HFFc6 (cell line): ENCODE measurements at regions not wholly inside any gene's neighbourhood (a gene's known extent, or its start where the extent isn't known, plus 50 kb on each side); places are given as distances from the start of the nearest gene placed in this dataset.

ENCODE experiments used
- DNase-seq: peaks from one replicate; pipeline ENCODE4 v3.0.0-alpha.2; 2018
- H3K27ac Mint-ChIP-seq: 2 replicates; pipeline ENCODE4 v1.8.0; 2020; ENCODE audit warnings: mild to moderate bottlenecking, mixed read lengths
- H3K27me3 Mint-ChIP-seq: 2 replicates; pipeline ENCODE4 v1.8.0; 2021; ENCODE audit warnings: mild to moderate bottlenecking, moderate library complexity, mixed read lengths; ENCODE audit not compliant: insufficient read depth
- H3K36me3 Mint-ChIP-seq: 2 replicates; pipeline ENCODE4 v1.8.0; 2021; ENCODE audit warnings: low read depth, mixed read lengths
- H3K4me1 Mint-ChIP-seq: 2 replicates; pipeline ENCODE4 v1.8.0; 2020; ENCODE audit warnings: low read depth, mixed read lengths
- H3K4me3 Mint-ChIP-seq: 2 replicates; pipeline ENCODE4 v1.8.0; 2020; ENCODE audit warnings: mild to moderate bottlenecking, moderate library complexity, mixed read lengths
- H3K9me3 Mint-ChIP-seq: 2 replicates; pipeline ENCODE4 v1.8.0; 2020; ENCODE audit warnings: mild to moderate bottlenecking, mixed read lengths
- TF ChIP-seq, protein P1 (sequence below): fragments of 200-600 bp; sonication (generic); IDR thresholded peaks from 2 replicates; pipeline ENCODE4 v1.5.0; 2021; ENCODE audit warnings: antibody characterized with exemption, mild to moderate bottlenecking

DNA sequence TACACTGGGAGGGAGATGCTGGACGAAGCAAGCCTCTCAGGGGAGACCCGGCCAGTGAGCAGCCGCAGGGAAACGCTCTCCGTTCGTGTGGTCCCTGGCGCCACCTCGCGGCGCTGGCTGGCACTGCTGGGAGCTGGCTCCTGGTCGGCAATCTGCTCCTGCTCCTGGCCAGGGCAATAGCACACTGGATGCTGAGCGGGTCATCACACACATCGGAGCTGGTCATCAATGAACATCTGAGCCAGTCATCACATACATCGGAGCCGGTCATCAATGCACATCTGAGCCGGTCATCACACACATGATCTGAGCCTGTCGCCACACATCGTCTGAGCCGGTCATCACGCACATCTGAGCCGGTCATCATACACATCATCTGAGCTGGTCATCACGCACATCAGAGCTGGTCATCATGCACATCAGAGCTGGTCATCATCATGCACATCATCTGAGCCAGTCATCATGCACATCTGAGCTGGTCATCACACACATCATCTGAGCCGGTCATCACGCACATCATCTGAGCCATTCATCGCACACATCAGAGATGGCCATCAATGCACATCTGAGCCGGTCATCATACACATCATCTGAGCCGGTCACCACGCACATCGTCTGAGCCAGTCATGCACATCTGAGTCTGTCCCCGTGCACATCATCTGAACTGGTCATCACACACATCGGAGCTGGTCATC lies 217.3 kb downstream of the RBFOX3 start:
- H3K4me1 Mint-ChIP-seq: no peaks in the 10 kb centered on the region
- DNase-seq: peak; percentile 52
- TF ChIP-seq, protein P1, sequence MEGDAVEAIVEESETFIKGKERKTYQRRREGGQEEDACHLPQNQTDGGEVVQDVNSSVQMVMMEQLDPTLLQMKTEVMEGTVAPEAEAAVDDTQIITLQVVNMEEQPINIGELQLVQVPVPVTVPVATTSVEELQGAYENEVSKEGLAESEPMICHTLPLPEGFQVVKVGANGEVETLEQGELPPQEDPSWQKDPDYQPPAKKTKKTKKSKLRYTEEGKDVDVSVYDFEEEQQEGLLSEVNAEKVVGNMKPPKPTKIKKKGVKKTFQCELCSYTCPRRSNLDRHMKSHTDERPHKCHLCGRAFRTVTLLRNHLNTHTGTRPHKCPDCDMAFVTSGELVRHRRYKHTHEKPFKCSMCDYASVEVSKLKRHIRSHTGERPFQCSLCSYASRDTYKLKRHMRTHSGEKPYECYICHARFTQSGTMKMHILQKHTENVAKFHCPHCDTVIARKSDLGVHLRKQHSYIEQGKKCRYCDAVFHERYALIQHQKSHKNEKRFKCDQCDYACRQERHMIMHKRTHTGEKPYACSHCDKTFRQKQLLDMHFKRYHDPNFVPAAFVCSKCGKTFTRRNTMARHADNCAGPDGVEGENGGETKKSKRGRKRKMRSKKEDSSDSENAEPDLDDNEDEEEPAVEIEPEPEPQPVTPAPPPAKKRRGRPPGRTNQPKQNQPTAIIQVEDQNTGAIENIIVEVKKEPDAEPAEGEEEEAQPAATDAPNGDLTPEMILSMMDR: peak; percentile 92
- no peaks in the 10 kb centered on the region for H3K9me3 Mint-ChIP-seq
- no peak overlapping the region for H3K4me3 Mint-ChIP-seq
- H3K36me3 Mint-ChIP-seq: no peaks in the 10 kb centered on the region
- H3K27me3 Mint-ChIP-seq: peaks cover 51% of the 10 kb centered on the region
- H3K27ac Mint-ChIP-seq: no peak overlapping the region

DNA sequence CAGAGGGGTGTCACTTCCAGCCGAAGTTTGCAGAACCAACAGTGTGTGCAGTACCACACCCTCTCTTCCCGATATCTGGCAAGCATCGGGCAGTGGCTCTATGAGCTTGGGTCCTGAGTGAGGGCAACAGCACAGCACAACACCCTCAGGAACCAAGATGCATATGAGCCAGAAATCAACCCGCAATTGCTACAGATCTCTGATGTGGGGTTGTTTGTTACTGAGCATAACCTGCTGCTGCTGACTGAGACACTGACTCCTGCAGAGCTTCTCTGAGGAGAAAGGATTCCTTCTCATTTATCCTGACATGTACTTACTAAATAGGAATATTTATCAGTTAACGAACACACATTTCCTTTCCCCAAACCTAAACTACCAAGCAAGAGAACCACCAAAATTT lies 218.3 kb downstream of the RBFOX3 start:
- no peaks in the 10 kb centered on the region for H3K4me1 Mint-ChIP-seq
- peaks cover 43% of the 10 kb centered on the region for H3K27me3 Mint-ChIP-seq
- DNase-seq: no peak
- H3K36me3 Mint-ChIP-seq: no peaks in the 10 kb centered on the region
- no peaks in the 10 kb centered on the region for H3K9me3 Mint-ChIP-seq
- H3K27ac Mint-ChIP-seq: no peak overlapping the region
- TF ChIP-seq, protein P1: no peak
- no peak overlapping the region for H3K4me3 Mint-ChIP-seq

DNA sequence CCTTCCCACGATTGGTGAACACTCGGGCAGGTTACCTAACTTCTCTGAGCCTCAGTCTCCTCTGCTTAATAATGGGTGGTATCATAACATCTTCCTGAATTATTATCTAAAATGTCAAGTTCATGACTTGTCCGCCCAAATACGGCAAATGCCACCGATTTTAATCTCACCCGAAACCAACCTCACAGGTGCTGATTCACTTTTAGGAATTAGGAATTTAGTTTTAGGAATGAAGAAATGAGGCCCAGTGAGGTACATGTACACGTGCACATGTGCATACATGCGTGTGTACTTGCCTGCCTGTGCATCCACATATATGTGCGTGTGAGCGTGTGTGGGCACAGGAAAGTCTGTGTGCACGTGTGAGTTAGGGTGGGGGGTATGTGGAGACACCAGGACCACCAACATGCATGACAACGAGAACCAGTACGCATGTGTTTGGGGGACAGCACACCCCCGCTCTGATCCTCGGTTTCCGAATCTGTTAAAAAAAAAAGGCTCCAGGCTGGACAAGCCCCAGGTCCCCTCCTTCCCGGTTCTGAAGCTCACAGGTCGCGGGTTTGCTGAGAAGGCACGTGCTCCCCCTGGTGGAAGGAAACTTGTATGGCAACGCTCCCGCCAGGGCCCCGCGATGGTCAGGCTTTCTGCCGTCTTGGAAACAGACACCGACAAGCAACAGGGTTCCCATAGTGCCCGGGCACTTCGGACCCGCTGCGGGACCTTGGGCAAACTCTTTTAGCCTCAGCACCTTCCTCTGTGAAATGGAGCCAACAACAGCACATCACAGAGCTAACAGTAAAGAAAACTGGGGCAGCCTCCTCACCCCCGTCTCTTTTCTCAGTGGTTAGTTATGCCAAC lies 219.2 kb downstream of the RBFOX3 start:
- H3K4me1 Mint-ChIP-seq: no peaks in the 10 kb centered on the region
- H3K27me3 Mint-ChIP-seq: peaks cover 40% of the 10 kb centered on the region
- peak; percentile 48 for DNase-seq
- H3K27ac Mint-ChIP-seq: no peak overlapping the region
- no peaks in the 10 kb centered on the region for H3K36me3 Mint-ChIP-seq
- H3K4me3 Mint-ChIP-seq: no peak overlapping the region
- H3K9me3 Mint-ChIP-seq: no peaks in the 10 kb centered on the region
- TF ChIP-seq, protein P1: peak; percentile 95

DNA sequence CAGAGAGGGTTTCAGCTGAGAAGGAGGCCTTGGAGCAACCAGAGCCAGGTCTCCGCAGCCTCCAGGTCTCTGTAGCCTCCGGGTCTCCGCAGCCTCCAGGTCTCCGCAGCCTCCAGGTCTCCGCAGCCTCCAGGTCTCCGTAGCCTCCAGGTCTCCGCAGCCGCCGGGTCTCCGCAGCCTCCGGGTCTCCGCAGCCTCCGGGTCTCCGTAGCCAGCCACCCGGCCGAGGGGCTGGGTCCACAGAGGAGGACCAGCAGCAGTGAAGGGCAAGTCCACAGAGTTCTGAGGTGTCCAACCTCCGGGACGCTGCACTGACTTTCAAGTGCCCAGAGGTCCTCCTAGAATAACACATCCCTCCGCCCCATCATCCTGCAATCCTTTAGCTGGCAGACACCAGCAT lies 221.0 kb downstream of the RBFOX3 start:
- H3K36me3 Mint-ChIP-seq: 0 out of 2 replicates have a peak, but pooled peaks cover 4% of the 10 kb centered on the region
- peaks cover 8% of the 10 kb centered on the region for H3K9me3 Mint-ChIP-seq
- H3K27me3 Mint-ChIP-seq: peaks cover 36% of the 10 kb centered on the region
- no peak overlapping the region for H3K27ac Mint-ChIP-seq
- H3K4me3 Mint-ChIP-seq: no peak overlapping the region
- H3K4me1 Mint-ChIP-seq: no peaks in the 10 kb centered on the region
- TF ChIP-seq, protein P1: no peak
- no peak for DNase-seq

DNA sequence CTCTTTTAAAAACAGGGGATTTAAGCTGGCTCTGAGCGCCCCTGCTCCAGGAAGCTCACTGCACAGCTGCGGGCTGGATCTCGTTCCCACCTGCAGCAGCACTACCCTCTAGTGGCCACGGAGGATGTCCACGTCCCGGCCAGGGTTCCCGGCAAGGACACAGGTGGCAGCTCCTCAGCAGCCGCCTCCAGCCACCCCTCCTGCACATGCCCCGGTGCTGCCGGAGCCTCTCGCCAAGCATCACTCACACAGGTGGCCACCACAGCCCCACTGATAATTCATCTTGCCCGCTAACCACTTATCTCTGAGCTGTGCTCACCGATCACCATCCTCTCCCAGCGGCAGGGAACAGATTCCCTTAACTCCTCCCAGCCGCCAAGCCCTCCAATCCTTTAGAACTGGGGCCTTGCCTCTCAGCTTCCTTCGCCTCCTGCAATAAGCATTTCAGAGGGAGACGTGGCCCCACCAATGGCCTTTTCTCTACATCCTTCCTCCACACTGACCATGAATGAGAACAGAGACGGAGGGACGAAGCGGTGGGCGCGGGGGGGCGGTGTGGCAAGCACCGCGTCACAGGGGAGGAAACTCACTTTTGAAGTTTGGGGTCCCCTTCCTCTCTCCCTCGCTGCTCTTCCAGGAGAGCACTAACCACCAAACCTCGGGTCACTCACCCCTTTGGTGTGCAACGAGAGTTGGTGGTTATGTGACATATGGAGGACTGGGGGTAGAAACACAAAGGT lies 222.1 kb downstream of the RBFOX3 start:
- no peak overlapping the region for H3K4me3 Mint-ChIP-seq
- H3K4me1 Mint-ChIP-seq: no peaks in the 10 kb centered on the region
- H3K27ac Mint-ChIP-seq: no peak overlapping the region
- H3K9me3 Mint-ChIP-seq: peaks cover 11% of the 10 kb centered on the region
- peak; percentile 39 for DNase-seq
- TF ChIP-seq, protein P1: peak; percentile 85
- H3K27me3 Mint-ChIP-seq: peaks cover 28% of the 10 kb centered on the region
- 0 out of 2 replicates have a peak, but pooled peaks cover 4% of the 10 kb centered on the region for H3K36me3 Mint-ChIP-seq
